Esophagus squamous epithelium (tissue), 5 donors: ENCODE measurements at regions not wholly inside any gene's neighbourhood (a gene's known extent, or its start where the extent isn't known, plus 50 kb on each side); places are given as distances from the start of the nearest gene placed in this dataset.
"Not testable (repeated sequence)": the region's sequence is repeated elsewhere in the genome, so short reads cannot be mapped to it uniquely, and the experiment has no call there.

ENCODE experiments used
- DNase-seq: peaks from one replicate; lab custom pipeline; 2025; lab: John Stamatoyannopoulos, UW
- H3K27ac ChIP-seq, 4 donors: fragments of 200-600 bp; sonication (generic); one replicate each; pipeline ENCODE4 v1.5.1; 2016 to 2019; ENCODE audit warnings: mild to moderate bottlenecking in 1 of 4
- H3K27me3 ChIP-seq, 4 donors: fragments of 200-600 bp; sonication (generic); 1 replicate in 3 of 4; 2 replicates in 1 of 4; pipeline versions ENCODE4 v1.5.1 to v1.6.0; 2017 to 2021; ENCODE audit warnings: antibody characterized with exemption in 1 of 4
- H3K36me3 ChIP-seq, 3 donors: fragments of 200-600 bp; sonication (generic); one replicate each; pipeline ENCODE4 v1.5.1; 2016 to 2019
- H3K4me1 ChIP-seq, 3 donors: fragments of 200-600 bp; sonication (generic); one replicate each; pipeline ENCODE4 v1.5.1; 2017 to 2019
- H3K4me3 ChIP-seq, 4 donors: fragments of 200-600 bp; sonication (generic); 1 replicate in 3 of 4; 2 replicates in 1 of 4; pipeline ENCODE4 v1.5.1; 2016 to 2019; ENCODE audit warnings: mild to moderate bottlenecking in 2 of 4, moderate library complexity in 1 of 4
- H3K9me3 ChIP-seq, 3 donors: fragments of 200-600 bp; sonication (generic); one replicate each; pipeline ENCODE4 v1.5.1; 2016 to 2019
- WGBS, 2 donors: methylation state at CpG; one replicate each; pipeline ENCODE4 v1.1.5; 2018; 5-methylcytosine and 5-hydroxymethylcytosine counted together
- intact Hi-C: fragments of 100-400 bp; cut with DNase I; formaldehyde crosslinking; loops from one replicate; pipeline ENCODE4 v1.15.0; 2022
- donor health status: DM: yes; HTN: yes; CAD: no.

- H3K9me3 ChIP-seq, H3K27ac ChIP-seq, H3K36me3 ChIP-seq, H3K4me1 ChIP-seq, intact Hi-C loops, DNase-seq: not testable (repeated sequence)
- no CpG with 5 or more reads among the region's 41 CpGs for WGBS, 2 donors
- peak overlapping the region in 3 of 4 donors; percentile 8 to 58 (median 38) for H3K4me3 ChIP-seq
- peaks cover 0 to 14% (median 0%) of the 10 kb centered on the region in 4 donors for H3K27me3 ChIP-seq
These were observed 60.6 kb downstream of the GOLGA8T start for GRCh38 chr15:30195355-30196008.

- Histone ChIP-seq H3K4me3 (peak overlapping the region in 3 of 4 donors; percentile 8 to 58 (median 38)), H3K27me3 (peaks cover 0 to 14% (median 0%) of the 10 kb centered on the region in 4 donors)
- H3K27ac ChIP-seq, H3K9me3 ChIP-seq, DNase-seq, intact Hi-C loops, H3K36me3 ChIP-seq, H3K4me1 ChIP-seq: not testable (repeated sequence)
- no CpG with 5 or more reads among the region's 32 CpGs for WGBS, 2 donors
These were observed 61.1 kb downstream of the GOLGA8T start for GRCh38 chr15:30196009-30196375.

GRCh38 chr15:30196769-30197168, 61.9 kb downstream of the GOLGA8T start:
- WGBS, 2 donors: 47% methylated on average over 3 of the region's 12 CpGs; no CpG with 5 or more reads in 1 of the 2 donors
- intact Hi-C loops, H3K9me3 ChIP-seq: not testable (repeated sequence)

GRCh38 chr15:30201517-30201916, 66.7 kb downstream of the GOLGA8T start:
- H3K4me3 ChIP-seq, H3K36me3 ChIP-seq, intact Hi-C loops, H3K4me1 ChIP-seq, DNase-seq, H3K27me3 ChIP-seq, H3K9me3 ChIP-seq, H3K27ac ChIP-seq: not testable (repeated sequence)
- WGBS, 2 donors: 86 to 92% methylated on average over 2 to 3 of the region's 4 CpGs

More at GRCh38 chr15:30196769-30197168, 61.9 kb downstream of the GOLGA8T start:
- not testable (repeated sequence) for H3K4me3 ChIP-seq, H3K36me3 ChIP-seq, H3K27ac ChIP-seq, H3K27me3 ChIP-seq, H3K4me1 ChIP-seq, DNase-seq

GRCh38 chr15:30213733-30214132, 78.9 kb downstream of the GOLGA8T start:
- H3K36me3 ChIP-seq, intact Hi-C loops, H3K4me1 ChIP-seq, DNase-seq, H3K4me3 ChIP-seq, H3K27me3 ChIP-seq, H3K9me3 ChIP-seq, H3K27ac ChIP-seq: not testable (repeated sequence)
- no CpG with 5 or more reads among the region's 5 CpGs for WGBS, 2 donors

- H3K27me3 ChIP-seq, H3K4me1 ChIP-seq, intact Hi-C loops, H3K27ac ChIP-seq, H3K4me3 ChIP-seq, H3K36me3 ChIP-seq, H3K9me3 ChIP-seq, DNase-seq: not testable (repeated sequence)
- no CpG with 5 or more reads among the region's 4 CpGs for WGBS, 2 donors
These were observed 87.0 kb downstream of the GOLGA8T start for GRCh38 chr15:30221803-30222202.

GRCh38 chr15:30222798-30223591, 88.1 kb downstream of the GOLGA8T start:
- H3K9me3 ChIP-seq, H3K4me3 ChIP-seq, intact Hi-C loops, H3K4me1 ChIP-seq, H3K36me3 ChIP-seq, H3K27me3 ChIP-seq, DNase-seq, H3K27ac ChIP-seq: not testable (repeated sequence)
- no CpG with 5 or more reads among the region's 91 CpGs for WGBS, 2 donors

- no CpG with 5 or more reads among the region's 77 CpGs for WGBS, 2 donors
- H3K27me3 ChIP-seq, H3K4me3 ChIP-seq, H3K9me3 ChIP-seq, intact Hi-C loops, DNase-seq, H3K27ac ChIP-seq, H3K36me3 ChIP-seq, H3K4me1 ChIP-seq: not testable (repeated sequence)
These were observed 90.5 kb downstream of the GOLGA8T start for GRCh38 chr15:30225233-30225891.

- H3K4me1 ChIP-seq, DNase-seq, intact Hi-C loops, H3K27me3 ChIP-seq, H3K27ac ChIP-seq, H3K4me3 ChIP-seq, H3K36me3 ChIP-seq, H3K9me3 ChIP-seq: not testable (repeated sequence)
- 70 to 78% methylated on average over 5 to 6 of the region's 23 CpGs for WGBS, 2 donors
These were observed 126.7 kb downstream of the GOLGA8T start for GRCh38 chr15:30261432-30262141.

GRCh38 chr15:30262142-30262460, 127.2 kb downstream of the GOLGA8T start:
- H3K27me3 ChIP-seq, H3K4me1 ChIP-seq, H3K27ac ChIP-seq, intact Hi-C loops, H3K4me3 ChIP-seq, H3K9me3 ChIP-seq, H3K36me3 ChIP-seq, DNase-seq: not testable (repeated sequence)
- no CpG with 5 or more reads among the region's 14 CpGs for WGBS, 2 donors

GRCh38 chr15:30264000-30264399, 129.1 kb downstream of the GOLGA8T start:
- H3K4me3 ChIP-seq, H3K4me1 ChIP-seq, H3K9me3 ChIP-seq, H3K27me3 ChIP-seq, H3K27ac ChIP-seq, intact Hi-C loops, H3K36me3 ChIP-seq, DNase-seq: not testable (repeated sequence)
- WGBS, 2 donors: no CpG with 5 or more reads among the region's 4 CpGs

- H3K9me3 ChIP-seq, H3K36me3 ChIP-seq, DNase-seq, H3K27ac ChIP-seq, intact Hi-C loops, H3K27me3 ChIP-seq, H3K4me3 ChIP-seq, H3K4me1 ChIP-seq: not testable (repeated sequence)
- no CpG with 5 or more reads among the region's 14 CpGs for WGBS, 2 donors
These were observed 98.0 kb downstream of the CHRFAM7A start for GRCh38 chr15:30295150-30295844.
